Chondrocyte (in vitro differentiated cells): ENCODE measurements at regions not wholly inside any gene's neighbourhood (a gene's known extent, or its start where the extent isn't known, plus 50 kb on each side); places are given as distances from the start of the nearest gene placed in this dataset.

Source experiments
- DNase-seq: peaks from one replicate; pipeline ENCODE4 v3.0.0; 2021; ENCODE audit warnings: mixed read lengths, low spot score
- H3K27ac Mint-ChIP-seq: one replicate; pipeline ENCODE4 v1.8.0; 2021; ENCODE audit warnings: mild to moderate bottlenecking, moderate library complexity, mixed read lengths; ENCODE audit not compliant: unreplicated experiment
- H3K27me3 Mint-ChIP-seq: 2 replicates; pipeline ENCODE4 v1.8.0; 2021; ENCODE audit warnings: low read depth, mixed read lengths
- H3K36me3 Mint-ChIP-seq: 2 replicates; pipeline ENCODE4 v1.8.0; 2021; ENCODE audit warnings: low read depth, mixed read lengths
- H3K4me1 Mint-ChIP-seq: 2 replicates; pipeline ENCODE4 v1.8.0; 2021; ENCODE audit warnings: low read depth, mild to moderate bottlenecking, mixed read lengths
- H3K4me3 Mint-ChIP-seq: one replicate; pipeline ENCODE4 v1.8.0; 2021; ENCODE audit warnings: mild to moderate bottlenecking, moderate library complexity, mixed read lengths; ENCODE audit not compliant: unreplicated experiment
- H3K9me3 Mint-ChIP-seq: 2 replicates; pipeline ENCODE4 v1.8.0; 2021; ENCODE audit warnings: low read depth, mixed read lengths
- TF ChIP-seq, protein P1 (sequence below): fragments of 200-600 bp; sonication (generic); IDR thresholded peaks from 2 replicates; pipeline ENCODE4 v1.5.0; 2021; ENCODE audit warnings: antibody characterized with exemption, mild to moderate bottlenecking, moderate library complexity

DNA sequence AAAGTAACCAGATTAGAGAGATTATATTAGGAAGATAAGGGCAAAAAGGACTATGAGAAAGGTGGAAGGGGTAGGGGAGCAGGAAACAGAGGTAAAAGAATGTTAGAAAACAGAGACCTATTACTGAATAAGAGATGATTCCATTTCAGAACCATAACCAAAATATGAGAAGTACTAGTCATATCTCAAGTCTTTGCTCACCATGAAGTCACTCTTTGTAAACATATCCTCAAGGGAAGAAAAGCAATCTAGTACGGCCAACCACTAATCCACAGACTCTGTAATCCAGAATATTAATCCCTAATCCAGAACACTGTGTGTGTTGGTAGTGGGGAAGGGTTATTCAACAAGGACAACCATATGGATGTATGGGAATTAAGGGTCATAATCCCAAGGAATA, 92.0 kb downstream of the CDCA7 start:
- Mint-ChIP-seq H3K27ac (no peak overlapping the region), H3K27me3 (no peaks in the 10 kb centered on the region), H3K9me3 (no peaks in the 10 kb centered on the region), H3K36me3 (no peaks in the 10 kb centered on the region), H3K4me1 (peaks cover 9% of the 10 kb centered on the region), H3K4me3 (no peak overlapping the region)
- no peak for DNase-seq
- TF ChIP-seq, protein P1, sequence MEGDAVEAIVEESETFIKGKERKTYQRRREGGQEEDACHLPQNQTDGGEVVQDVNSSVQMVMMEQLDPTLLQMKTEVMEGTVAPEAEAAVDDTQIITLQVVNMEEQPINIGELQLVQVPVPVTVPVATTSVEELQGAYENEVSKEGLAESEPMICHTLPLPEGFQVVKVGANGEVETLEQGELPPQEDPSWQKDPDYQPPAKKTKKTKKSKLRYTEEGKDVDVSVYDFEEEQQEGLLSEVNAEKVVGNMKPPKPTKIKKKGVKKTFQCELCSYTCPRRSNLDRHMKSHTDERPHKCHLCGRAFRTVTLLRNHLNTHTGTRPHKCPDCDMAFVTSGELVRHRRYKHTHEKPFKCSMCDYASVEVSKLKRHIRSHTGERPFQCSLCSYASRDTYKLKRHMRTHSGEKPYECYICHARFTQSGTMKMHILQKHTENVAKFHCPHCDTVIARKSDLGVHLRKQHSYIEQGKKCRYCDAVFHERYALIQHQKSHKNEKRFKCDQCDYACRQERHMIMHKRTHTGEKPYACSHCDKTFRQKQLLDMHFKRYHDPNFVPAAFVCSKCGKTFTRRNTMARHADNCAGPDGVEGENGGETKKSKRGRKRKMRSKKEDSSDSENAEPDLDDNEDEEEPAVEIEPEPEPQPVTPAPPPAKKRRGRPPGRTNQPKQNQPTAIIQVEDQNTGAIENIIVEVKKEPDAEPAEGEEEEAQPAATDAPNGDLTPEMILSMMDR = no peak

- TF ChIP-seq, protein P1 = peak; percentile 90
- DNase-seq = no peak
- no peaks in the 10 kb centered on the region for H3K9me3 Mint-ChIP-seq
- H3K27me3 Mint-ChIP-seq = peaks cover 9% of the 10 kb centered on the region
- no peaks in the 10 kb centered on the region for H3K36me3 Mint-ChIP-seq
- H3K4me1 Mint-ChIP-seq = peaks cover 7% of the 10 kb centered on the region
- peak overlapping the region; percentile 83 for H3K4me3 Mint-ChIP-seq
- H3K27ac Mint-ChIP-seq = peak overlapping the region; percentile 83
Observed at GRCh38 chr2:173448938-173449471, 94.3 kb downstream of the CDCA7 start.

GRCh38 chr2:173451118-173451517, 96.4 kb downstream of the CDCA7 start:
- no peaks in the 10 kb centered on the region for H3K9me3 Mint-ChIP-seq
- TF ChIP-seq, protein P1 = no peak
- peaks cover 7% of the 10 kb centered on the region for H3K4me1 Mint-ChIP-seq
- no peak overlapping the region for H3K4me3 Mint-ChIP-seq
- no peaks in the 10 kb centered on the region for H3K36me3 Mint-ChIP-seq
- H3K27me3 Mint-ChIP-seq = peaks cover 12% of the 10 kb centered on the region
- no peak for DNase-seq
- no peak overlapping the region for H3K27ac Mint-ChIP-seq

GRCh38 chr2:173451941-173452340, 97.3 kb downstream of the CDCA7 start:
- no peak for DNase-seq
- H3K27ac Mint-ChIP-seq = no peak overlapping the region
- no peaks in the 10 kb centered on the region for H3K9me3 Mint-ChIP-seq
- peaks cover 7% of the 10 kb centered on the region for H3K4me1 Mint-ChIP-seq
- H3K27me3 Mint-ChIP-seq = peaks cover 12% of the 10 kb centered on the region
- H3K4me3 Mint-ChIP-seq = no peak overlapping the region
- no peaks in the 10 kb centered on the region for H3K36me3 Mint-ChIP-seq
- TF ChIP-seq, protein P1 = no peak

GRCh38 chr2:173452416-173452815, 97.7 kb downstream of the CDCA7 start:
- Mint-ChIP-seq H3K4me1 (peaks cover 7% of the 10 kb centered on the region), H3K4me3 (no peak overlapping the region), H3K36me3 (no peaks in the 10 kb centered on the region), H3K9me3 (no peaks in the 10 kb centered on the region), H3K27ac (no peak overlapping the region), H3K27me3 (peaks cover 12% of the 10 kb centered on the region)
- TF ChIP-seq, protein P1 = no peak
- DNase-seq = no peak
